ENCODE measurements at regions not wholly inside any gene's neighbourhood (a gene's known extent, or its start where the extent isn't known, plus 50 kb on each side); places are given as distances from the start of the nearest gene placed in this dataset.

GRCh38 chr6:14540810-14541540 is 423.4 kb downstream of the CD83 start:
- Histone ChIP-seq H3K9me3 (ENCODE audit: low read depth) (no peaks in the 10 kb centered on the region), H3K36me3 (ENCODE audit: low read depth) (no peaks in the 10 kb centered on the region), H3K4me1 (ENCODE audit: insufficient read depth) (peaks cover 9% of the 10 kb centered on the region; the same call in 1 of the 2 replicates), H3K79me2 (ENCODE audit: insufficient read depth) (no peaks in the 10 kb centered on the region), H3K9ac (no peak overlapping the region), H3K27ac (no peak overlapping the region), H3F3A (ENCODE audit: insufficient read depth) (no peaks in the 10 kb centered on the region), H3K4me3 (no peak overlapping the region), H3K27me3 (replicated peaks; ENCODE audit: insufficient read depth) (no peaks in the 10 kb centered on the region), H2AFZ (no peak overlapping the region), H3K9me2 (ENCODE audit: insufficient read depth) (no peaks in the 10 kb centered on the region), H3K4me2 (ENCODE audit: unreplicated experiment) (no peak overlapping the region), H4K20me1 (ENCODE audit: insufficient read depth) (no peaks in the 10 kb centered on the region)
- DNase-seq: peak; percentile 36
- no peak for TF ChIP-seq EZH2 (IDR thresholded peaks at IDR 0.05; ENCODE audit: insufficient read depth, poor library complexity, severe bottlenecking)
- TF ChIP-seq EZH2phosphoT487 (IDR thresholded peaks at IDR 0.05; ENCODE audit: insufficient read depth, low read depth): no peak
- in situ Hi-C loops (cut with MboI): no loop called here
- WGBS, 2 experiments (ENCODE audit: low coverage in 1 of 2, low lambda C conversion rate in 2 of 2, missing lambda C conversion rate in 2 of 2): 92 to 95% methylated on average over 10 to 11 of the region's 11 CpGs

- H4K20me1 ChIP-seq (ENCODE audit: insufficient read depth): no peaks in the 10 kb centered on the region
- in situ Hi-C loops (cut with MboI): no loop called here
- no peaks in the 10 kb centered on the region for H3K36me3 ChIP-seq (ENCODE audit: low read depth)
- DNase-seq: peak; percentile 92
- no peak overlapping the region for H3K9ac ChIP-seq
- no peaks in the 10 kb centered on the region for H3K79me2 ChIP-seq (ENCODE audit: insufficient read depth)
- H2AFZ ChIP-seq: no peak overlapping the region
- H3K4me3 ChIP-seq: no peak overlapping the region
- no peaks in the 10 kb centered on the region for H3K9me2 ChIP-seq (ENCODE audit: insufficient read depth)
- H3K9me3 ChIP-seq (ENCODE audit: low read depth): no peaks in the 10 kb centered on the region
- H3K4me1 ChIP-seq (ENCODE audit: insufficient read depth): peaks cover 9% of the 10 kb centered on the region; the same call in 1 of the 2 replicates
- H3K27ac ChIP-seq: no peak overlapping the region
- WGBS, 2 experiments (ENCODE audit: low coverage in 1 of 2, low lambda C conversion rate in 2 of 2, missing lambda C conversion rate in 2 of 2): 27 to 32% methylated on average over 10 of the region's 10 CpGs
- no peak for TF ChIP-seq EZH2phosphoT487 (IDR thresholded peaks at IDR 0.05; ENCODE audit: insufficient read depth, low read depth)
- TF ChIP-seq EZH2 (IDR thresholded peaks at IDR 0.05; ENCODE audit: insufficient read depth, poor library complexity, severe bottlenecking): no peak
- H3K4me2 ChIP-seq (ENCODE audit: unreplicated experiment): no peak overlapping the region
- H3F3A ChIP-seq (ENCODE audit: insufficient read depth): no peaks in the 10 kb centered on the region
- no peaks in the 10 kb centered on the region for H3K27me3 ChIP-seq (replicated peaks; ENCODE audit: insufficient read depth)
Observed at GRCh38 chr6:14542670-14543366, 425.2 kb downstream of the CD83 start.

GRCh38 chr6:14543971-14544585 is 426.5 kb downstream of the CD83 start:
- H3K27ac ChIP-seq: no peak overlapping the region
- H3K9me3 ChIP-seq (ENCODE audit: low read depth): no peaks in the 10 kb centered on the region
- TF ChIP-seq EZH2phosphoT487 (IDR thresholded peaks at IDR 0.05; ENCODE audit: insufficient read depth, low read depth) (no peak), EZH2 (IDR thresholded peaks at IDR 0.05; ENCODE audit: insufficient read depth, poor library complexity, severe bottlenecking) (no peak)
- WGBS, 2 experiments (ENCODE audit: low coverage in 1 of 2, low lambda C conversion rate in 2 of 2, missing lambda C conversion rate in 2 of 2): 74 to 75% methylated on average over 6 of the region's 6 CpGs
- no peak overlapping the region for H3K4me3 ChIP-seq
- no peaks in the 10 kb centered on the region for H3K9me2 ChIP-seq (ENCODE audit: insufficient read depth)
- in situ Hi-C loops (cut with MboI): no loop called here
- peaks cover 9% of the 10 kb centered on the region; the same call in 1 of the 2 replicates for H3K4me1 ChIP-seq (ENCODE audit: insufficient read depth)
- no peaks in the 10 kb centered on the region for H3K27me3 ChIP-seq (replicated peaks; ENCODE audit: insufficient read depth)
- no peak overlapping the region for H2AFZ ChIP-seq
- no peaks in the 10 kb centered on the region for H3F3A ChIP-seq (ENCODE audit: insufficient read depth)
- no peaks in the 10 kb centered on the region for H3K36me3 ChIP-seq (ENCODE audit: low read depth)
- no peak for DNase-seq
- H3K4me2 ChIP-seq (ENCODE audit: unreplicated experiment): no peak overlapping the region
- no peak overlapping the region for H3K9ac ChIP-seq
- H3K79me2 ChIP-seq (ENCODE audit: insufficient read depth): no peaks in the 10 kb centered on the region
- no peaks in the 10 kb centered on the region for H4K20me1 ChIP-seq (ENCODE audit: insufficient read depth)

- Histone ChIP-seq H3K9ac (no peak overlapping the region), H3K79me2 (ENCODE audit: insufficient read depth) (no peaks in the 10 kb centered on the region), H4K20me1 (ENCODE audit: insufficient read depth) (no peaks in the 10 kb centered on the region), H3F3A (ENCODE audit: insufficient read depth) (no peaks in the 10 kb centered on the region), H3K9me3 (ENCODE audit: low read depth) (no peaks in the 10 kb centered on the region), H3K27ac (no peak overlapping the region), H3K4me1 (ENCODE audit: insufficient read depth) (peaks cover 9% of the 10 kb centered on the region; the same call in 1 of the 2 replicates), H3K36me3 (ENCODE audit: low read depth) (no peaks in the 10 kb centered on the region), H3K4me3 (no peak overlapping the region), H3K4me2 (ENCODE audit: unreplicated experiment) (no peak overlapping the region), H3K27me3 (replicated peaks; ENCODE audit: insufficient read depth) (no peaks in the 10 kb centered on the region), H3K9me2 (ENCODE audit: insufficient read depth) (no peaks in the 10 kb centered on the region), H2AFZ (no peak overlapping the region)
- TF ChIP-seq EZH2phosphoT487 (IDR thresholded peaks at IDR 0.05; ENCODE audit: insufficient read depth, low read depth) (no peak), EZH2 (IDR thresholded peaks at IDR 0.05; ENCODE audit: insufficient read depth, poor library complexity, severe bottlenecking) (no peak)
- no peak for DNase-seq
- 95% methylated on average over 3 of the region's 3 CpGs for WGBS, 2 experiments (ENCODE audit: low coverage in 1 of 2, low lambda C conversion rate in 2 of 2, missing lambda C conversion rate in 2 of 2)
- in situ Hi-C loops (cut with MboI): no loop called here
Observed at GRCh38 chr6:14544666-14545065, 427.1 kb downstream of the CD83 start.

Measured in GM23248 (cell line).